Nephron progenitor cell (in vitro differentiated cells): ENCODE measurements at regions not wholly inside any gene's neighbourhood (a gene's known extent, or its start where the extent isn't known, plus 50 kb on each side); places are given as distances from the start of the nearest gene placed in this dataset.
"Not testable (repeated sequence)": the region's sequence is repeated elsewhere in the genome, so short reads cannot be mapped to it uniquely, and the experiment has no call there.

Experiments used
- DNase-seq: peaks from one replicate; pipeline ENCODE4 v3.0.0; 2021
- H3K27ac Mint-ChIP-seq: 2 replicates; pipeline ENCODE4 v1.8.0; 2021; ENCODE audit warnings: mild to moderate bottlenecking, moderate library complexity, mixed read lengths
- H3K27me3 Mint-ChIP-seq: 2 replicates; pipeline ENCODE4 v1.8.0; 2021; ENCODE audit warnings: mild to moderate bottlenecking, low read depth, mixed read lengths; ENCODE audit not compliant: poor library complexity
- H3K36me3 Mint-ChIP-seq: 2 replicates; pipeline ENCODE4 v1.8.0; 2021; ENCODE audit warnings: low read depth, mixed read lengths
- H3K4me1 Mint-ChIP-seq: 2 replicates; pipeline ENCODE4 v1.8.0; 2021; ENCODE audit warnings: mixed read lengths
- H3K4me3 Mint-ChIP-seq: 2 replicates; pipeline ENCODE4 v1.8.0; 2021; ENCODE audit warnings: mild to moderate bottlenecking, moderate library complexity, mixed read lengths
- H3K9me3 Mint-ChIP-seq: 2 replicates; pipeline ENCODE4 v1.8.0; 2021; ENCODE audit warnings: mild to moderate bottlenecking, moderate library complexity, mixed read lengths

- not testable (repeated sequence) for H3K9me3 Mint-ChIP-seq, H3K4me3 Mint-ChIP-seq, H3K4me1 Mint-ChIP-seq, H3K27ac Mint-ChIP-seq, H3K36me3 Mint-ChIP-seq, H3K27me3 Mint-ChIP-seq, DNase-seq
Measured at GRCh38 chr7:73201264-73201663, 107.4 kb downstream of the NSUN5 start.

GRCh38 chr7:73200518-73201099 is 108.0 kb downstream of the NSUN5 start:
- H3K27ac Mint-ChIP-seq, H3K27me3 Mint-ChIP-seq, H3K9me3 Mint-ChIP-seq: not testable (repeated sequence)

GRCh38 chr7:73193991-73194390 is 108.2 kb upstream of the SPDYE9 start:
- H3K27me3 Mint-ChIP-seq, H3K9me3 Mint-ChIP-seq, H3K4me1 Mint-ChIP-seq, H3K4me3 Mint-ChIP-seq, H3K27ac Mint-ChIP-seq, H3K36me3 Mint-ChIP-seq, DNase-seq: not testable (repeated sequence)

More at GRCh38 chr7:73200518-73201099, 108.0 kb downstream of the NSUN5 start:
- H3K36me3 Mint-ChIP-seq, H3K4me3 Mint-ChIP-seq, DNase-seq, H3K4me1 Mint-ChIP-seq: not testable (repeated sequence)

GRCh38 chr7:73190483-73191155 is 104.8 kb upstream of the SPDYE9 start:
- H3K27me3 Mint-ChIP-seq, H3K4me1 Mint-ChIP-seq, H3K9me3 Mint-ChIP-seq, DNase-seq, H3K4me3 Mint-ChIP-seq, H3K36me3 Mint-ChIP-seq, H3K27ac Mint-ChIP-seq: not testable (repeated sequence)

GRCh38 chr7:73188287-73188686 is 102.4 kb upstream of the SPDYE9 start:
- DNase-seq, H3K9me3 Mint-ChIP-seq, H3K4me3 Mint-ChIP-seq, H3K36me3 Mint-ChIP-seq, H3K27me3 Mint-ChIP-seq, H3K4me1 Mint-ChIP-seq, H3K27ac Mint-ChIP-seq: not testable (repeated sequence)

- not testable (repeated sequence) for H3K27me3 Mint-ChIP-seq
Measured at GRCh38 chr7:73186589-73187309, 100.9 kb upstream of the SPDYE9 start.

GRCh38 chr7:73176813-73177212 is 91.0 kb upstream of the SPDYE9 start:
- H3K9me3 Mint-ChIP-seq, H3K4me1 Mint-ChIP-seq, H3K27me3 Mint-ChIP-seq, DNase-seq, H3K36me3 Mint-ChIP-seq, H3K4me3 Mint-ChIP-seq, H3K27ac Mint-ChIP-seq: not testable (repeated sequence)

More at GRCh38 chr7:73186589-73187309, 100.9 kb upstream of the SPDYE9 start:
- not testable (repeated sequence) for H3K36me3 Mint-ChIP-seq, H3K4me3 Mint-ChIP-seq, DNase-seq, H3K9me3 Mint-ChIP-seq, H3K4me1 Mint-ChIP-seq, H3K27ac Mint-ChIP-seq

- H3K4me1 Mint-ChIP-seq, H3K4me3 Mint-ChIP-seq, DNase-seq, H3K9me3 Mint-ChIP-seq, H3K27me3 Mint-ChIP-seq, H3K36me3 Mint-ChIP-seq, H3K27ac Mint-ChIP-seq: not testable (repeated sequence)
Measured at GRCh38 chr7:73175322-73175721, 89.5 kb upstream of the SPDYE9 start.

GRCh38 chr7:73170902-73171301 is 85.1 kb upstream of the SPDYE9 start:
- not testable (repeated sequence) for H3K9me3 Mint-ChIP-seq, H3K4me1 Mint-ChIP-seq, H3K36me3 Mint-ChIP-seq, H3K4me3 Mint-ChIP-seq, H3K27me3 Mint-ChIP-seq, DNase-seq, H3K27ac Mint-ChIP-seq

- not testable (repeated sequence) for H3K27ac Mint-ChIP-seq, H3K9me3 Mint-ChIP-seq, H3K4me3 Mint-ChIP-seq, H3K36me3 Mint-ChIP-seq, H3K27me3 Mint-ChIP-seq, H3K4me1 Mint-ChIP-seq, DNase-seq
Measured at GRCh38 chr7:73170415-73170814, 84.6 kb upstream of the SPDYE9 start.

GRCh38 chr7:73166152-73166551 is 80.3 kb upstream of the SPDYE9 start:
- not testable (repeated sequence) for H3K27ac Mint-ChIP-seq, H3K36me3 Mint-ChIP-seq, H3K4me1 Mint-ChIP-seq, H3K4me3 Mint-ChIP-seq, DNase-seq, H3K9me3 Mint-ChIP-seq, H3K27me3 Mint-ChIP-seq

- H3K4me3 Mint-ChIP-seq, H3K9me3 Mint-ChIP-seq, H3K36me3 Mint-ChIP-seq, H3K4me1 Mint-ChIP-seq, H3K27ac Mint-ChIP-seq, H3K27me3 Mint-ChIP-seq, DNase-seq: not testable (repeated sequence)
Measured at GRCh38 chr7:73162680-73163079, 76.8 kb upstream of the SPDYE9 start.

- not testable (repeated sequence) for H3K9me3 Mint-ChIP-seq, H3K36me3 Mint-ChIP-seq, H3K4me3 Mint-ChIP-seq, H3K4me1 Mint-ChIP-seq, H3K27me3 Mint-ChIP-seq, H3K27ac Mint-ChIP-seq, DNase-seq
Measured at GRCh38 chr7:73161727-73162126, 75.9 kb upstream of the SPDYE9 start.

GRCh38 chr7:73157169-73157661 is 71.4 kb upstream of the SPDYE9 start:
- not testable (repeated sequence) for H3K9me3 Mint-ChIP-seq, H3K27me3 Mint-ChIP-seq, DNase-seq, H3K4me1 Mint-ChIP-seq, H3K27ac Mint-ChIP-seq, H3K4me3 Mint-ChIP-seq, H3K36me3 Mint-ChIP-seq
